IMR-90 (cell line): ENCODE measurements at regions not wholly inside any gene's neighbourhood (a gene's known extent, or its start where the extent isn't known, plus 50 kb on each side); places are given as distances from the start of the nearest gene placed in this dataset.

Source experiments
- ATAC-seq: fragments of 200-7000 bp; cut with Tn5 transposase; 2 replicates; pipeline ENCODE4 v1.9.1; 2020; ENCODE audit warnings: low read depth, mild to moderate bottlenecking, moderate library complexity
- BruUV-seq: library from RNA; stranded (reverse); fragments of 400-500 nt; replicated peaks from 2 replicates; lab custom pipeline; 2021; lab: Mats Ljungman, UMichigan
- CTCF ChIA-PET: fragments of 300-600 bp; formaldehyde crosslinking; extraction: SDS; loops from one replicate; lab custom pipeline; 2021; ENCODE audit warnings: antibody characterized with exemption; lab: Yijun Ruan, JAX
- POLR2A ChIA-PET: fragments of 300-600 bp; sonication (Branson Sonifier 250); formaldehyde crosslinking; loops from one replicate; lab custom pipeline; 2022; ENCODE audit warnings: antibody characterized with exemption; ENCODE audit not compliant: unreplicated experiment; lab: Charles Lee
- DNase-seq: peaks from one replicate; pipeline ENCODE4 v3.0.0; 2013
- H2AFZ ChIP-seq: replicated peaks from 2 replicates; pipeline ENCODE3; 2013; ENCODE audit warnings: low read length, mild to moderate bottlenecking; ENCODE audit not compliant: poor library complexity
- H2AK5ac ChIP-seq: 2 replicates; pipeline ENCODE4 v1.6.1; 2013; ENCODE audit warnings: low read depth, low read length, inconsistent platforms
- H2AK9ac ChIP-seq: replicated peaks from 2 replicates; pipeline ENCODE3; 2013; ENCODE audit warnings: mild to moderate bottlenecking, low read depth, low read length, moderate library complexity; ENCODE audit not compliant: poor library complexity
- H2BK120ac ChIP-seq: 2 replicates; pipeline ENCODE4 v1.6.1; 2013; ENCODE audit warnings: low read depth, low read length, inconsistent platforms
- H2BK15ac ChIP-seq: 3 replicates; pipeline ENCODE4 v1.6.1; 2013; ENCODE audit warnings: low read depth, low read length, inconsistent platforms
- H2BK20ac ChIP-seq: 2 replicates; pipeline ENCODE4 v1.6.1; 2013; ENCODE audit warnings: low read depth, mild to moderate bottlenecking, inconsistent platforms, low read length, moderate library complexity
- H2BK5ac ChIP-seq: 2 replicates; pipeline ENCODE4 v1.6.1; 2013; ENCODE audit warnings: mild to moderate bottlenecking, low read depth, low read length, inconsistent platforms; ENCODE audit not compliant: poor library complexity, severe bottlenecking
- H3K14ac ChIP-seq: replicated peaks from 2 replicates; pipeline ENCODE4 v1.6.1; 2013; ENCODE audit warnings: low read depth, low read length, inconsistent platforms
- H3K18ac ChIP-seq: 2 replicates; pipeline ENCODE4 v1.6.1; 2013; ENCODE audit warnings: low read depth, low read length, control low read depth
- H3K23ac ChIP-seq: 2 replicates; pipeline ENCODE4 v1.6.1; 2013; ENCODE audit warnings: low read depth, low read length, inconsistent platforms
- H3K27ac ChIP-seq: 2 replicates; pipeline ENCODE4 v1.5.1; 2013; ENCODE audit warnings: mild to moderate bottlenecking, control low read depth, low read length; ENCODE audit not compliant: insufficient read depth
- H3K27me3 ChIP-seq: 2 replicates; pipeline ENCODE4 v1.6.1; 2013; ENCODE audit warnings: low read length; ENCODE audit not compliant: control insufficient read depth, insufficient read depth
- H3K36me3 ChIP-seq: 2 replicates; pipeline ENCODE4 v1.6.1; 2013; ENCODE audit warnings: low read length, mixed read lengths; ENCODE audit not compliant: control insufficient read depth, insufficient read depth
- H3K4ac ChIP-seq: 2 replicates; pipeline ENCODE4 v1.6.1; 2013; ENCODE audit warnings: low read depth, low read length, inconsistent platforms
- H3K4me1 ChIP-seq: 2 replicates; pipeline ENCODE4 v1.6.1; 2013; ENCODE audit warnings: low read length, mixed read lengths; ENCODE audit not compliant: control insufficient read depth, insufficient read depth
- H3K4me2 ChIP-seq: 2 replicates; pipeline ENCODE4 v1.6.1; 2013; ENCODE audit warnings: low read depth, mild to moderate bottlenecking, control low read depth, low read length, moderate library complexity
- H3K4me3 ChIP-seq: 2 replicates; pipeline ENCODE4 v1.5.1; 2013; ENCODE audit warnings: low read depth, mild to moderate bottlenecking, control low read depth, low read length, moderate library complexity; ENCODE audit not compliant: insufficient read depth
- H3K56ac ChIP-seq: 2 replicates; pipeline ENCODE4 v1.6.1; 2013; ENCODE audit warnings: low read length, inconsistent platforms; ENCODE audit not compliant: insufficient read depth; ENCODE audit errors: extremely low read depth
- H3K79me1 ChIP-seq, 2 experiments: 2 replicates each; pipeline ENCODE4 v1.6.1; 2013; ENCODE audit warnings: low read length in 2 of 2, inconsistent platforms in 1 of 2, low read depth in 1 of 2
- H3K9ac ChIP-seq: 2 replicates; pipeline ENCODE4 v1.6.1; 2013; ENCODE audit warnings: low read depth, low read length, control low read depth
- H3K9me1 ChIP-seq: 2 replicates; pipeline ENCODE4 v1.6.1; 2013; ENCODE audit warnings: low read length, inconsistent platforms; ENCODE audit not compliant: insufficient read depth
- H3K9me3 ChIP-seq: 2 replicates; pipeline ENCODE4 v1.6.1; 2013; ENCODE audit warnings: low read length; ENCODE audit not compliant: control insufficient read depth, insufficient read depth
- H4K20me1 ChIP-seq: 2 replicates; pipeline ENCODE4 v1.6.1; 2013; ENCODE audit warnings: low read length, inconsistent platforms; ENCODE audit not compliant: insufficient read depth
- H4K5ac ChIP-seq: 2 replicates; pipeline ENCODE4 v1.6.1; 2013; ENCODE audit warnings: mild to moderate bottlenecking, low read depth, low read length, control low read depth
- H4K8ac ChIP-seq, 2 experiments: 2 replicates each; pipeline ENCODE4 v1.6.1; 2013; ENCODE audit warnings: low read depth in 2 of 2, low read length in 2 of 2, control low read depth in 1 of 2, inconsistent platforms in 1 of 2
- H4K91ac ChIP-seq: 2 replicates; pipeline ENCODE4 v1.6.1; 2013; ENCODE audit warnings: low read depth, low read length, inconsistent platforms; ENCODE audit not compliant: insufficient read depth
- BHLHE40 ChIP-seq: fragments of 150-350 bp; IDR thresholded peaks from 2 replicates; pipeline ENCODE4 v1.6.1; 2016; ENCODE audit warnings: mild to moderate bottlenecking, low read depth, low read length
- FOS ChIP-seq: fragments of 150-350 bp; IDR thresholded peaks from 2 replicates; pipeline ENCODE4 v1.6.1; 2016; ENCODE audit warnings: low read depth, low read length
- MAZ ChIP-seq: IDR thresholded peaks from 2 replicates; pipeline ENCODE4 v1.6.1; 2012; ENCODE audit warnings: low read depth, mild to moderate bottlenecking, low read length, improper control_type of control experiment, moderate library complexity, borderline replicate concordance
- RFX5 ChIP-seq: IDR thresholded peaks from 2 replicates; pipeline ENCODE4 v1.8.0; 2012; ENCODE audit warnings: low read depth, mild to moderate bottlenecking, low read length, moderate library complexity
- SMC3 ChIP-seq: fragments of 150-350 bp; IDR thresholded peaks from 2 replicates; pipeline ENCODE4 v1.6.1; 2016; ENCODE audit warnings: low read depth, mild to moderate bottlenecking, antibody characterized with exemption, low read length, moderate library complexity
- WGBS, 2 experiments: methylation state at CpG; one replicate each; pipeline versions ENCODE4 v1.1.5 to v1.1.7; 2013; ENCODE audit warnings: missing lambda C conversion rate in 2 of 2; ENCODE audit not compliant: insufficient read length in 1 of 2; ENCODE audit errors: extremely low coverage in 2 of 2; 5-methylcytosine and 5-hydroxymethylcytosine counted together
- dilution Hi-C: fragments of 300-500 bp; cut with HindIII; formaldehyde crosslinking; loops from one replicate; pipeline ENCODE4 v1.14.3; 2018; ENCODE audit warnings: low sequenced_read_pairs; ENCODE audit not compliant: unreplicated experiment
- in situ Hi-C: fragments of 300-500 bp; cut with MboI; formaldehyde crosslinking; loops from 3 replicates; pipeline ENCODE4 v1.14.3; 2019; ENCODE audit warnings: low sequenced_read_pairs, inconsistent platforms, mixed read lengths
- intact Hi-C: fragments of 100-400 bp; cut with micrococcal nuclease; formaldehyde crosslinking; loops from 2 replicates; pipeline ENCODE4 v1.10.0; 2022

GRCh38 chr18:2360861-2361260 is 210.4 kb downstream of the METTL4 start:
- ATAC-seq (no peak), DNase-seq (no peak)
- Histone ChIP-seq H2BK20ac (no peak overlapping the region), H3K9me1 (no peaks in the 10 kb centered on the region), H3K9me3 (no peaks in the 10 kb centered on the region), H2AFZ (no peak overlapping the region), H2BK120ac (no peak overlapping the region), H2BK5ac (no peak overlapping the region), H2AK9ac (no peak overlapping the region), H2BK15ac (no peak overlapping the region), H3K4ac (no peak overlapping the region), H4K5ac (no peak overlapping the region), H3K4me2 (no peak overlapping the region), H3K18ac (no peak overlapping the region), H3K23ac (no peak overlapping the region), H3K56ac (no peak overlapping the region), H3K36me3 (no peaks in the 10 kb centered on the region), H3K27ac (no peak overlapping the region), H4K8ac (no peak overlapping the region), H3K27me3 (peaks cover 3% of the 10 kb centered on the region), H3K79me1 (no peaks in the 10 kb centered on the region), H3K9ac (no peak overlapping the region), H3K4me3 (no peak overlapping the region), H3K4me1 (no peaks in the 10 kb centered on the region), H3K14ac (no peak overlapping the region), H2AK5ac (no peak overlapping the region), H4K20me1 (no peaks in the 10 kb centered on the region), H4K91ac (no peak overlapping the region)
- WGBS, 2 experiments: no CpG with 5 or more reads among the region's 1 CpG
- intact Hi-C loops: no loop called here
- ChIA-PET POLR2A (no interaction called here), CTCF (interaction anchor here (0.5 kb wide), 1 partner anchor 58 kb away, joined by 3 read pairs; no protein-coding TSS in a partner anchor)
- dilution Hi-C loops: no loop called here
- BruUV-seq: no TSS peak
- no peak for TF ChIP-seq SMC3
- no peak for TF ChIP-seq BHLHE40
- no peak for TF ChIP-seq MAZ
- TF ChIP-seq FOS: no peak
- TF ChIP-seq RFX5: no peak
- in situ Hi-C loops: no loop called here
